Skin epidermis (tissue), 12 donors: ENCODE measurements at regions not wholly inside any gene's neighbourhood (a gene's known extent, or its start where the extent isn't known, plus 50 kb on each side); places are given as distances from the start of the nearest gene placed in this dataset.
"Not testable (repeated sequence)": the region's sequence is repeated elsewhere in the genome, so short reads cannot be mapped to it uniquely, and the experiment has no call there.

ENCODE experiments used
- H3K27ac ChIP-seq, 21 experiments: fragments of 200-600 bp; sonication (generic) in 11 of 21; one replicate each; pipeline ENCODE4 v1.5.0; 2020; ENCODE audit warnings: mild to moderate bottlenecking in 3 of 21, inconsistent platforms in 2 of 21, moderate library complexity in 2 of 21
- H3K4me3 ChIP-seq, 7 experiments: fragments of 200-600 bp; sonication (generic) in 2 of 7; one replicate each; pipeline ENCODE4 v1.5.0; 2020; ENCODE audit warnings: inconsistent platforms in 2 of 7, mild to moderate bottlenecking in 2 of 7, moderate library complexity in 1 of 7

DNA sequence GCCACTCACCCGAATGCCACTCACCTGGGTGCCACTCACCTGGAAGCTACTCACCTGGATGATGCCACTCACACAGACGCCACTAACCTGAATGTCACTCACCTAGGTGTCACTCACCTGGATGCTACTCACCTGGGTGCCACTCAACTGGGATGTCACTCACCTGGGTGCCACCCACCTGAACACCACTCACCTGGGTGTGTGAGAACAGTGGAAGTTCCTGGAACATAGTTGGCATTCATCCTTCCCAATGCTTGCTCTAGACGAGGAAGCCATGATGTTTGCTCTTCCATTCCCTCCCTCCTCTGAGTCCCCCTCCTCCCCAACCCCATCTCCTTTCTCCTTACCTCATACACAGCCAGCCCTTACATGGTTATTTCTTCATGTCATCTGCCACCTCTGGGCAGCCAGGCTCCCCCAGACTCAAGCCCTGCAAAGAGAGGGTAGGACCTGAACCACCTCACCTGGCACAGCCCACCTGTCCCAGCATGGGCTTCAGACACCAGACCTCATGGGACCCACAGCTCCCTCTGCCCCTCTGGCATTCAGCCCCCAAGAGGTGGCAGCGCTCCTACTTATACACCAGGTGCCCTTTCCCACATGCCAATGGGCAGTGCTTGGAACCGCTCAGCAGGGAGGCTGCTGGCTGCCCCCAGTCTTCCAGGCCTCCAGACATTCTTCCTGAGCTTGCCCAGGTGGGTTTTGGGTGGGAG is 171.8 kb upstream of the FOXF1 start:
- no peak overlapping the region for H3K27ac ChIP-seq
- no peak overlapping the region for H3K4me3 ChIP-seq

- no peak overlapping the region for H3K4me3 ChIP-seq
- H3K27ac ChIP-seq: no peak overlapping the region
Measured at GRCh38 chr16:86342161-86342834, 168.0 kb upstream of the FOXF1 start.

DNA sequence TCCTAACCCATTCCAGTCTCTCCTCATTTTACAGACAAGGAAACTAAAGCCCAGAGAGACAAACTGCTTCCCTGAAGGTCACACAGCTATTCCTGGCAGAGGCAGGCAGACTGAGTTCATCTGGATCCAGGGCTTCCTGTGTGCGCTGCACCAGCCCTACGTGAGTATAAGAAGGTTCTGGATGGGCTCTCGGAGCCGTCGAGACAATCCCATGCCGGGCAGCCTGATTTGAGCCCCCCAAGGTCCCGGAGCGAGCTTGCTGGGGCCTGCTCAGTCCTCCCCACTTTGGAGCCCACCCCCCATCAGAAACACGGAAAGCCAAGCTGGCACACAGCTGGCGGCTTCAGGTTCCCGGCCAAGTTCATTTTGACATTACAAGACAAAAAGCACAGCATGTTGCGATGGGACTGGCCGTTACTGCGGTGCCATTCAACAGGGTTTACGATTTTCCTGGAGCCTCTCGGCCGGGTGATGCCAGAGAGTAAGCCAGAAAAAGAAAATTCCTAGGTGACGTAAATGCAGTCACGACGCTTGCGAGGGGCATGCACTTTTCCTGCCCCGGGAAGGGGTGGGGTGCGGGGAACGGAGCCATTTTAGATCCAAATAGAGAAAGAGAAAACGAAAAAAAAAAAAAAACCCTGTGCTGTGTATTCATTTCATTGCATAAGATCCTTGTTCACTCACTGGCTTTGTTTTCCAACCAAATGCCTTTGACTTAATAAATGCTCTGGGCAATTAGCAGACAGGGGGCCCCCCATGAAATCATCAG is 167.1 kb upstream of the FOXF1 start:
- Histone ChIP-seq H3K4me3 (no peak overlapping the region), H3K27ac (peak overlapping the region in 4 of 21 experiments; percentile 1 to 44 (median 29))

DNA sequence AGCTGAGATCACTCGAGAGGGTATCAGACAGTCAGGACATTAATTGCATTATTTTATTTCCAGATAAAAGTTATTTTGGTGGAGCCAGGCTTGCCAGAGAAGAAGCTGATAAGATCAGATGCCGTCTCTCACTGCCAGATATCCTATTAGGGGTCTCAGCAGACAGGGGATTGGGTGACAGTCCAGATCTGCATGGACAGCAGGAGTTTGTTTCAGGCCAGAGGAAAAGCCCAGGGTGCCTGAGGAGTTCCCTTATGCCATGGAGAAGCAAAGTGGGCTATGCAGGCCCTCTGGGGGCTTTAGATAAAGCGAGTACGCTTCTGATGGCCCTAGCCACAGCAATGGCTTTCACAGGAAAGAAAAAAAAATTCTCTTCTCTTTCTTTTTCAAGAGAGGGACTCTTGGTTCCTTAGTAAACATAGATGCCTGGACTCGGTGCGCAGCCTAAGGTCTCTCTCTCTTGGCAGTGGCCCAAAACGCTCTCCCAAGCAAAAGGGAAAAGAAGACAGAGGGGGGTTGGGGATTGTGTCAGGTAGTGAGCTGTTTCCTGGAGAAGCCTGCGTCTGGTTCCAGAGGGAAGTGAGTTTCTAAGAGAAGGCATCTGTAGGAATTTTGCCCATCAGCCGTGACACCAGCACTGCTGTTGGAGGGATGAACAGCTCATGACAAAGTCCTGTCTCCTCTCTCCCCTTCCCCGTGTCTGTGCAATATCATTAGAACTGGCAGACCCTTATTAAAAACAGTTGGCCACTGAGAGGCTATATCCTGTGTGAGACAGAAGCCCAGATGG is 166.3 kb upstream of the FOXF1 start:
- Histone ChIP-seq H3K4me3 (no peak overlapping the region), H3K27ac (peak overlapping the region in 1 of 21 experiments; percentile 18)

- no peak overlapping the region for H3K27ac ChIP-seq
- H3K4me3 ChIP-seq: no peak overlapping the region
Measured at GRCh38 chr16:86344586-86344871, 165.8 kb upstream of the FOXF1 start.

GRCh38 chr16:86344881-86345280 is 165.4 kb upstream of the FOXF1 start:
- no peak overlapping the region for H3K4me3 ChIP-seq
- no peak overlapping the region for H3K27ac ChIP-seq

- Histone ChIP-seq H3K4me3 (no peak overlapping the region), H3K27ac (no peak overlapping the region)
Measured at GRCh38 chr16:86345516-86345915, 164.8 kb upstream of the FOXF1 start.

DNA sequence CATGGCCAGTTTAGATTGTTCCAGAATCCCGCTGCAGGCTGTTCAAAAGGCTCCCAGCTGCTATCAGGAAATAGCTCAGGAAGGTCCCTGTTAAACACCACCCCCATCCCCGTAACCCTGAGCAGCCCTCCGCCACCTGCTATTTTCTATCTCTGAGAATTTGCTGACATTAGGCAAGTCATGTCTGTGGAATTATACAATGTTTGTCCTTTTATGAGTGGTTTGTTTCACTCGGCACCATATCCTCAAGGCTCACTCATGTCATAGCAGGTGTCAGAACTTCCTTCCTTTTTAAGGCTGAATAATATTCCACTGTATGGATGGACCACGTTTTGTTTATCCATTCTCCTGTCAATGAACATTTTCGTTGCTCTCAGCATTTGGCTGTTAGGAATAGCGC is 164.3 kb upstream of the FOXF1 start:
- no peak overlapping the region for H3K4me3 ChIP-seq
- H3K27ac ChIP-seq: no peak overlapping the region

DNA sequence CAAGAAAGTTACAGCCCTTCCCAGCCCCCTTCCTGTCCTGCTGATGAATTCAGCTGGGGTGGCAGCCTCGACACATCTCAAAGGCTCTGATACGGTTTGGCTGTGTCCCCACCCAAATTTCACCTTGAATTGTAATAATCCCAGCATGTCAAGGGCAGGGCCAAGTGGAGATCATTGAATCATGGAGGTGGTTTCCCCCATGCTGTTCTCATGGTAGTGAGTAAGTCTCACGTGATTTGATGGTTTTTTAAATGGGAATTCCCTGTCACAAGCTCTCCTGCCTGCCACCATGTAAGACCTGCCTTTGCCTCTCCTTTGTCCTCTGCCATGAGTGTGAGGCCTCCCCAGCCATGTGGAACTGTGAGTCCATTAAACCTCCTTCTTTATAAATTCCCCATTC is 163.2 kb upstream of the FOXF1 start:
- no peak overlapping the region for H3K4me3 ChIP-seq
- H3K27ac ChIP-seq: no peak overlapping the region

GRCh38 chr16:86347916-86348555 is 162.3 kb upstream of the FOXF1 start:
- H3K4me3 ChIP-seq: no peak overlapping the region
- H3K27ac ChIP-seq: no peak overlapping the region

DNA sequence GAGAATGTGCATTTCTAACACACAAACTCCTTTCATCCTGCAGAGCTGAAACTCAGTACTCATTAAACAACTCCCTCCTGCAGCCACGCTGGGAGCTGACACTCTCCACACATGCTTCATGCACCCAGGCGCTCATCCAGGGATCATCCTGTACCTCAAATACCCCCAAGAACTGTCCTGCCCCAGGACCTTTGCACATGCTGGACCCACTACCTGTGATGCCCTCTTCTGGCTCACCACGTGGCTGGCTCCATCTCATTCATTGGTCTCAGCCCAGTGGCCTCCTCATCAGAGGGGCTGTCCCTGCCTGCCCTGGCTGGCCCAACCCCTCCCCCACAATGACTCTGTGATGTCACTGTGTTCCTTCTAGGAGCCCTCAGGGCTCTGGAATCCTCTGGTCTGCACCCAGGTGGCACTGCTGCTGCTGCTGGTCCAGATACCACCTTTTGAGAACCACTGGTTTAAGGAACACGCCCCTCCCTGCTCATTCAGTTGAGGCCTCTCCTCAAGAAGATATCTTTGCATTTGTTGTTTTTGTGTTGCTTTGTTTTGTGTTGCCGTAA is 160.9 kb upstream of the FOXF1 start:
- Histone ChIP-seq H3K4me3 (no peak overlapping the region), H3K27ac (no peak overlapping the region)

GRCh38 chr16:86350289-86350688 is 160.0 kb upstream of the FOXF1 start:
- Histone ChIP-seq H3K4me3 (no peak overlapping the region), H3K27ac (no peak overlapping the region)

DNA sequence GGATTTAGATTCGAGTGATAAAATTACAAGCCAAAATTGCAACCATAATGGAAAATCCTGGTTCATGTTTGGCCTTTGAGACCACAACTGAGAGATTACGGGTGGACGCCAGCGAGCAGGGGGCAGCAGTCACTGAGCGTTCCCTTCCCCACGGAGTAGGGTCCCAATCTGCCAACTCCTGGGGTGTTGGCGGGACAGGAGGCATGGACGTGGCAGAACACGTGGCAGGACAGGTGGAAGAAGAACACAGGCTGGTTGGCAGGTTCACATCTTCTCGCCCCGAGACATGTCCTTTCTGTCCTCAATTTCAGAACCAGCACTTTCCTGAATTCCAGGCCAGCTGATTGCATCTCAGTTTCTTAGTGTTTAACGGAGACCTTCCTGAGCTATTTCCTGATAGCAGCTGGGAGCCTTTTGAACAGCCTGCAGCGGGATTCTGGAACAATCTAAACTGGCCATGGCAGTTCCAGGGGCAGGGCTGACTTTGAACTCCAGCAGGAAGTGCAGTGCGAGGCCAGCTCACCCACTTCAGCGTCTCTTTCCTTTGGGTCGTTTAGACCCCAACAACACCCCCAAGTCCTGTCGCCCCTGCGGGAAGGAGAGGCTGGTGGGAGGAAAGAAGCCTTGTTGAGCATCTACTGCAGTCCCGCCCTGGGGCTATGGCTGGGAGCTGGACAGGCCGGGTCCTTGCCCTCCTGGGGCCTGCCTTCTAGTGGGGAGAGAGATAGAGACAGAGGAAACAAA is 159.1 kb upstream of the FOXF1 start:
- no peak overlapping the region for H3K4me3 ChIP-seq
- H3K27ac ChIP-seq: no peak overlapping the region

GRCh38 chr16:86351785-86352139 is 158.6 kb upstream of the FOXF1 start:
- not testable (repeated sequence) for H3K4me3 ChIP-seq, H3K27ac ChIP-seq

DNA sequence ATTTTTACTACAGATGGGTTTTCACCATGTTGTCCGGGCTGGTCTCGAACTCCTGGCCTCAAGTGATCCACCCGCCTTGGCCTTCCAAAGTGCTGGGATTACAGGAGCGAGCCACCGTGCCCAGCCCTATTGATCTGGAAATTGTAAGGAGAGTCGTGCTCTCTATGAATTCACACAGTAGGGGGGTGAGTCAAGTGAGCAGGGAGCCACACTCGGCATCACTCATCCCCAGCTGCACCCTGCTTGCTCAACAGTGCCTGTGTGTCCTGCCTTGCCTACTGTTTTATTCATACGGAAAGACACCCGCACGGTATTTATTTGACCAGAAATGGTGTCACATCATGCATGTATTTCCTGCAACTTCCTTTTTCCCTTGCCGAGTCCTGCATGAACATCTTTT is 157.2 kb upstream of the FOXF1 start:
- no peak overlapping the region for H3K27ac ChIP-seq
- H3K4me3 ChIP-seq: no peak overlapping the region

GRCh38 chr16:86353948-86354347 is 156.4 kb upstream of the FOXF1 start:
- Histone ChIP-seq H3K4me3 (no peak overlapping the region), H3K27ac (no peak overlapping the region)

- Histone ChIP-seq H3K27ac (no peak overlapping the region), H3K4me3 (no peak overlapping the region)
Measured at GRCh38 chr16:86354641-86355513, 155.4 kb upstream of the FOXF1 start.

- Histone ChIP-seq H3K4me3 (no peak overlapping the region), H3K27ac (no peak overlapping the region)
Measured at GRCh38 chr16:86355531-86355930, 154.8 kb upstream of the FOXF1 start.
